H9 (cell line): ENCODE measurements at regions not wholly inside any gene's neighbourhood (a gene's known extent, or its start where the extent isn't known, plus 50 kb on each side); places are given as distances from the start of the nearest gene placed in this dataset.

Experiments used
- DNase-seq: peaks from one replicate; pipeline ENCODE4 v3.0.0-alpha.2; 2017
- H2AFZ ChIP-seq: one replicate; pipeline ENCODE4 v1.6.1; 2013; ENCODE audit warnings: mild to moderate bottlenecking, low read length, control low read depth, moderate library complexity
- H2AK5ac ChIP-seq: 2 replicates; pipeline ENCODE4 v1.6.1; 2013; ENCODE audit warnings: low read length, control low read depth, mixed read lengths; ENCODE audit not compliant: insufficient read length
- H2BK120ac ChIP-seq: one replicate; pipeline ENCODE4 v1.6.1; 2013; ENCODE audit warnings: low read depth, mild to moderate bottlenecking, low read length, control low read depth, inconsistent platforms; ENCODE audit not compliant: poor library complexity, severe bottlenecking
- H2BK12ac ChIP-seq: 2 replicates; pipeline ENCODE4 v1.6.1; 2013; ENCODE audit warnings: low read length, control low read depth, mixed read lengths, low read depth; ENCODE audit not compliant: insufficient read length
- H2BK15ac ChIP-seq: 2 replicates; pipeline ENCODE4 v1.6.1; 2013; ENCODE audit warnings: low read depth, low read length, control low read depth
- H2BK20ac ChIP-seq: one replicate; pipeline ENCODE4 v1.6.1; 2013; ENCODE audit warnings: low read depth, mild to moderate bottlenecking, low read length, control low read depth, inconsistent platforms; ENCODE audit not compliant: poor library complexity, severe bottlenecking
- H2BK5ac ChIP-seq: 2 replicates; pipeline ENCODE4 v1.6.1; 2013; ENCODE audit warnings: low read length, control low read depth, mixed read lengths; ENCODE audit not compliant: insufficient read length
- H3K14ac ChIP-seq: 2 replicates; pipeline ENCODE4 v1.6.1; 2013; ENCODE audit warnings: low read length, control low read depth; ENCODE audit not compliant: insufficient read depth
- H3K18ac ChIP-seq: 2 replicates; pipeline ENCODE4 v1.6.1; 2013; ENCODE audit warnings: low read depth, mild to moderate bottlenecking, mixed read lengths, low read length, control low read depth; ENCODE audit not compliant: insufficient read length
- H3K23ac ChIP-seq: 2 replicates; pipeline ENCODE4 v1.6.1; 2013; ENCODE audit warnings: low read length, control low read depth, mixed read lengths, low read depth; ENCODE audit not compliant: insufficient read length
- H3K23me2 ChIP-seq: 2 replicates; pipeline ENCODE4 v1.6.1; 2013; ENCODE audit warnings: low read depth, mild to moderate bottlenecking, mixed read lengths, low read length, control low read depth; ENCODE audit not compliant: insufficient read length, poor library complexity, severe bottlenecking
- H3K27ac ChIP-seq: 2 replicates; pipeline ENCODE4 v1.5.1; 2013; ENCODE audit warnings: low read length, control low read depth, mixed read lengths, low read depth; ENCODE audit not compliant: insufficient read length
- H3K27me3 ChIP-seq: 2 replicates; pipeline ENCODE4 v1.6.1; 2013; ENCODE audit warnings: low read length, control low read depth, inconsistent platforms; ENCODE audit not compliant: insufficient read depth
- H3K4ac ChIP-seq: 2 replicates; pipeline ENCODE4 v1.6.1; 2013; ENCODE audit warnings: low read depth, mild to moderate bottlenecking, control low read depth, inconsistent platforms, low read length, moderate library complexity
- H3K4me1 ChIP-seq: 2 replicates; pipeline ENCODE4 v1.6.1; 2013; ENCODE audit warnings: low read length, control low read depth, inconsistent platforms; ENCODE audit not compliant: insufficient read depth
- H3K4me2 ChIP-seq: 2 replicates; pipeline ENCODE4 v1.6.1; 2013; ENCODE audit warnings: low read length, control low read depth, mixed read lengths; ENCODE audit not compliant: insufficient read length, insufficient read depth
- H3K56ac ChIP-seq: 2 replicates; pipeline ENCODE4 v1.6.1; 2013; ENCODE audit warnings: low read depth, mild to moderate bottlenecking, mixed read lengths, low read length, control low read depth; ENCODE audit not compliant: insufficient read length
- H3K79me1 ChIP-seq: 2 replicates; pipeline ENCODE4 v1.6.1; 2013; ENCODE audit warnings: low read depth, mild to moderate bottlenecking, moderate library complexity, low read length, control low read depth, inconsistent platforms; ENCODE audit not compliant: insufficient read depth, poor library complexity, severe bottlenecking
- H3K79me2 ChIP-seq: 2 replicates; pipeline ENCODE4 v1.6.1; 2013; ENCODE audit warnings: low read length, control low read depth, inconsistent platforms; ENCODE audit not compliant: insufficient read depth
- H3K9ac ChIP-seq: 2 replicates; pipeline ENCODE4 v1.6.1; 2013; ENCODE audit warnings: low read length, control low read depth, mixed read lengths; ENCODE audit not compliant: insufficient read length; ENCODE audit errors: extremely low read depth
- H3K9me3 ChIP-seq: one replicate; pipeline ENCODE4 v1.6.1; 2013; ENCODE audit warnings: low read depth, low read length, inconsistent platforms; ENCODE audit not compliant: control insufficient read depth
- H3T11ph ChIP-seq: one replicate; pipeline ENCODE4 v1.6.1; 2013; ENCODE audit warnings: mild to moderate bottlenecking, low read length, control low read depth, inconsistent platforms
- H4K20me1 ChIP-seq: one replicate; pipeline ENCODE4 v1.6.1; 2013; ENCODE audit not compliant: control insufficient read depth, insufficient read length, insufficient read depth
- H4K5ac ChIP-seq: 2 replicates; pipeline ENCODE4 v1.6.1; 2013; ENCODE audit warnings: low read depth, mild to moderate bottlenecking, mixed read lengths, low read length, control low read depth; ENCODE audit not compliant: insufficient read length
- H4K8ac ChIP-seq: replicated peaks from 2 replicates; pipeline ENCODE4 v1.6.1; 2013; ENCODE audit warnings: low read length, control low read depth, mixed read lengths, low read depth; ENCODE audit not compliant: insufficient read length
- H4K91ac ChIP-seq: 2 replicates; pipeline ENCODE4 v1.6.1; 2013; ENCODE audit warnings: low read depth, mild to moderate bottlenecking, moderate library complexity, mixed read lengths, low read length, control low read depth; ENCODE audit not compliant: insufficient read length
- H3K27ac Mint-ChIP-seq, 3 experiments: 2 replicates in 2 of 3; 3 replicates in 1 of 3; pipeline ENCODE4 v1.8.0; 2020 to 2021; ENCODE audit warnings: mixed read lengths in 3 of 3, mild to moderate bottlenecking in 1 of 3, moderate library complexity in 1 of 3
- H3K27me3 Mint-ChIP-seq: 2 replicates; pipeline ENCODE4 v1.8.0; 2021; ENCODE audit warnings: low read depth, mild to moderate bottlenecking, moderate library complexity, mixed read lengths
- H3K36me3 Mint-ChIP-seq, 3 experiments: 2 replicates in 2 of 3; 3 replicates in 1 of 3; pipeline ENCODE4 v1.8.0; 2020 to 2021; ENCODE audit warnings: low read depth in 3 of 3, mixed read lengths in 3 of 3; ENCODE audit not compliant: insufficient read depth in 1 of 3
- H3K4me1 Mint-ChIP-seq, 2 experiments: 2 replicates each; pipeline ENCODE4 v1.8.0; 2020; ENCODE audit warnings: mixed read lengths in 2 of 2
- H3K4me3 Mint-ChIP-seq, 2 experiments: 2 replicates in 1 of 2; 3 replicates in 1 of 2; pipeline ENCODE4 v1.8.0; 2020 to 2021; ENCODE audit warnings: mild to moderate bottlenecking in 2 of 2, mixed read lengths in 2 of 2, moderate library complexity in 1 of 2
- H3K9me3 Mint-ChIP-seq, 2 experiments: 2 replicates in 1 of 2; 3 replicates in 1 of 2; pipeline ENCODE4 v1.8.0; 2020; ENCODE audit warnings: mild to moderate bottlenecking in 2 of 2, mixed read lengths in 2 of 2, moderate library complexity in 1 of 2
- WGBS: extraction: QIAGEN DNeasy Blood & Tissue Kit; methylation state at CpG from one replicate; pipeline ENCODE4 v1.1.7; 2013; ENCODE audit warnings: missing lambda C conversion rate, low lambda C conversion rate, mixed read lengths; ENCODE audit not compliant: insufficient read length; ENCODE audit errors: extremely low coverage; 5-methylcytosine and 5-hydroxymethylcytosine counted together
- TF ChIP-seq, protein P1 (sequence below): fragments of 200-600 bp; sonication (generic); conservative IDR thresholded peaks from 3 replicates; pipeline ENCODE4 v1.8.0; 2021; ENCODE audit warnings: antibody characterized with exemption, mild to moderate bottlenecking

DNA sequence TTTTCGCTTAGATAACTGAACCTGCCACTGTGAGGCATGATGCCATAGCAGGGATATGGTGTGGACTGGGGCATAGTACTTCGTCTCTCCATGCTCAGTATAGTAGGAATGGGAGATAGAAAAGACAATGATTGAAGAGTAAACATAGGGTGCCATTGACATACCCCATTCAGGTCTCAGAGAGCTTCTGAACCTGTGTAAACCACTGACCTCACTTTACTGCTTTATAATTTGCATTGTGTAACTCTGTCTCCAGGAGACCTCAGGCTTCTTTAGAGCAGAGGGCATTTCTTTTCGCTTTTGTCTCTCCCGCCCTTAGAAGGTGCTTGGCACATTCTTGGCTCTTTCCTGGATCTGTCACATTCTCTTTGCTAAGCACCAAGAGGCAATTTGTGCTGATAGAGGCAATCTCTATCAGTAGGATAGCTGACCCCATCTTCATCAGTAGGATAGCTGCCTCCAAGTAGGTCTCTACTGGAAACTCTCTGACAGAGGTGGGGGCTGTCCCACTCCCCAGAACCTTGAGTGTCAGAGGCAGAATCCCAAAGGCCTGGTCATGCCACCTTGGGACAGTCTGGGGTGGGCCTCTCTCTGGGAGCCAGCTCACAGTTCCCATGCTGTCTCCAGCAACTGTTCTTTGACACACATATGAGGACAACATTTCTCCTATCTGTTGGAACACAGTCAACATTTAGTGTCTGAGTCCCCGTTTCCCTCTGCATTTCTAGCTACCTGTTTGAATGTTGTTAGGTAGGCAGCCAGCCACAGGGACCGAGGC lies 181.9 kb downstream of the UTP18 start:
- H3T11ph ChIP-seq, result no peak overlapping the region
- H3K23ac ChIP-seq, result no peak overlapping the region
- no peak overlapping the region for H4K8ac ChIP-seq
- H3K79me2 ChIP-seq, result no peaks in the 10 kb centered on the region
- H3K9ac ChIP-seq, result no peak overlapping the region
- no peak overlapping the region for H3K56ac ChIP-seq
- DNase-seq, result no peak
- Mint-ChIP-seq H3K36me3 (no peaks in the 10 kb centered on the region; a peak in 1 of 7 replicates), H3K4me3 (no peak overlapping the region), H3K4me1 (peaks cover 3 to 7% of the 10 kb centered on the region in 2 experiments; a peak in 3 of 4 replicates), H3K27me3 (peaks cover 3% of the 10 kb centered on the region), H3K9me3 (no peaks in the 10 kb centered on the region; a peak in 3 of 5 replicates), H3K27ac (no peak overlapping the region)
- H3K18ac ChIP-seq, result no peak overlapping the region
- no peaks in the 10 kb centered on the region for H4K20me1 ChIP-seq
- H3K4me2 ChIP-seq, result no peak overlapping the region
- no peak overlapping the region for H2BK20ac ChIP-seq
- no peak overlapping the region for H3K14ac ChIP-seq
- H2BK12ac ChIP-seq, result no peak overlapping the region
- H3K9me3 ChIP-seq, result no peaks in the 10 kb centered on the region
- H3K4ac ChIP-seq, result no peak overlapping the region
- no peak overlapping the region for H2AFZ ChIP-seq
- H2BK120ac ChIP-seq, result no peak overlapping the region
- no peaks in the 10 kb centered on the region for H3K4me1 ChIP-seq
- no peaks in the 10 kb centered on the region for H3K23me2 ChIP-seq
- no peak overlapping the region for H2BK5ac ChIP-seq
- H3K27me3 ChIP-seq, result no peaks in the 10 kb centered on the region
- no peak overlapping the region for H3K27ac ChIP-seq
- no peak overlapping the region for H2AK5ac ChIP-seq
- no peak overlapping the region for H4K5ac ChIP-seq
- no peaks in the 10 kb centered on the region for H3K79me1 ChIP-seq
- TF ChIP-seq, protein P1, sequence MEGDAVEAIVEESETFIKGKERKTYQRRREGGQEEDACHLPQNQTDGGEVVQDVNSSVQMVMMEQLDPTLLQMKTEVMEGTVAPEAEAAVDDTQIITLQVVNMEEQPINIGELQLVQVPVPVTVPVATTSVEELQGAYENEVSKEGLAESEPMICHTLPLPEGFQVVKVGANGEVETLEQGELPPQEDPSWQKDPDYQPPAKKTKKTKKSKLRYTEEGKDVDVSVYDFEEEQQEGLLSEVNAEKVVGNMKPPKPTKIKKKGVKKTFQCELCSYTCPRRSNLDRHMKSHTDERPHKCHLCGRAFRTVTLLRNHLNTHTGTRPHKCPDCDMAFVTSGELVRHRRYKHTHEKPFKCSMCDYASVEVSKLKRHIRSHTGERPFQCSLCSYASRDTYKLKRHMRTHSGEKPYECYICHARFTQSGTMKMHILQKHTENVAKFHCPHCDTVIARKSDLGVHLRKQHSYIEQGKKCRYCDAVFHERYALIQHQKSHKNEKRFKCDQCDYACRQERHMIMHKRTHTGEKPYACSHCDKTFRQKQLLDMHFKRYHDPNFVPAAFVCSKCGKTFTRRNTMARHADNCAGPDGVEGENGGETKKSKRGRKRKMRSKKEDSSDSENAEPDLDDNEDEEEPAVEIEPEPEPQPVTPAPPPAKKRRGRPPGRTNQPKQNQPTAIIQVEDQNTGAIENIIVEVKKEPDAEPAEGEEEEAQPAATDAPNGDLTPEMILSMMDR, result no peak
- WGBS, result no CpG with 5 or more reads among the region's 6 CpGs
- H2BK15ac ChIP-seq, result no peak overlapping the region
- H4K91ac ChIP-seq, result no peak overlapping the region
